ENCODE measurements at regions not wholly inside any gene's neighbourhood (a gene's known extent, or its start where the extent isn't known, plus 50 kb on each side); places are given as distances from the start of the nearest gene placed in this dataset.
"Not testable (repeated sequence)": the region's sequence is repeated elsewhere in the genome, so short reads cannot be mapped to it uniquely, and the experiment has no call there.

- DNase-seq (ENCODE audit: low read depth, low spot score): no peak
- H3K4me3 ChIP-seq (ENCODE audit: low read length): no peak overlapping the region
Measured at GRCh38 chr5:21623831-21624230, 1229.3 kb downstream of the CDH12 start.

- H3K4me3 ChIP-seq (ENCODE audit: low read length): no peak overlapping the region
- DNase-seq (ENCODE audit: low read depth, low spot score): no peak
Measured at GRCh38 chr5:21615195-21615765, 1237.9 kb downstream of the CDH12 start.

- no peak for DNase-seq (ENCODE audit: low read depth, low spot score)
- H3K4me3 ChIP-seq (ENCODE audit: low read length): no peak overlapping the region
Measured at GRCh38 chr5:21613971-21614488, 1239.1 kb downstream of the CDH12 start.

GRCh38 chr5:21603796-21604195, 1249.3 kb downstream of the CDH12 start:
- no peak for DNase-seq (ENCODE audit: low read depth, low spot score)
- no peak overlapping the region for H3K4me3 ChIP-seq (ENCODE audit: low read length)

GRCh38 chr5:21594566-21594965, 1258.6 kb downstream of the CDH12 start:
- no peak for DNase-seq (ENCODE audit: low read depth, low spot score)
- no peak overlapping the region for H3K4me3 ChIP-seq (ENCODE audit: low read length)

- no peak for DNase-seq (ENCODE audit: low read depth, low spot score)
- H3K4me3 ChIP-seq (ENCODE audit: low read length): no peak overlapping the region
Measured at GRCh38 chr5:21593261-21593660, 1259.9 kb downstream of the CDH12 start.

GRCh38 chr5:21581508-21581907, 1271.6 kb downstream of the CDH12 start:
- no peak for DNase-seq (ENCODE audit: low read depth, low spot score)

GRCh38 chr5:21574961-21575360, 1278.2 kb downstream of the CDH12 start:
- DNase-seq (ENCODE audit: low read depth, low spot score): no peak
- no peak overlapping the region for H3K4me3 ChIP-seq (ENCODE audit: low read length)

More at GRCh38 chr5:21581508-21581907, 1271.6 kb downstream of the CDH12 start:
- H3K4me3 ChIP-seq (ENCODE audit: low read length): no peak overlapping the region

- H3K4me3 ChIP-seq (ENCODE audit: low read length): no peak overlapping the region
- no peak for DNase-seq (ENCODE audit: low read depth, low spot score)
Measured at GRCh38 chr5:21574438-21574837, 1278.7 kb downstream of the CDH12 start.

- no peak overlapping the region for H3K4me3 ChIP-seq (ENCODE audit: low read length)
- DNase-seq (ENCODE audit: low read depth, low spot score): no peak
Measured at GRCh38 chr5:21573416-21574314, 1279.5 kb downstream of the CDH12 start.

GRCh38 chr5:21571196-21571595, 1281.9 kb downstream of the CDH12 start:
- not testable (repeated sequence) for DNase-seq (ENCODE audit: low read depth, low spot score); H3K4me3 ChIP-seq (ENCODE audit: low read length)

GRCh38 chr5:21559109-21559508, 1294.0 kb downstream of the CDH12 start:
- not testable (repeated sequence) for H3K4me3 ChIP-seq (ENCODE audit: low read length); DNase-seq (ENCODE audit: low read depth, low spot score)

- not testable (repeated sequence) for DNase-seq (ENCODE audit: low read depth, low spot score); H3K4me3 ChIP-seq (ENCODE audit: low read length)
Measured at GRCh38 chr5:21552263-21552662, 1300.9 kb downstream of the CDH12 start.

GRCh38 chr5:21550916-21551315, 1302.2 kb downstream of the CDH12 start:
- not testable (repeated sequence) for H3K4me3 ChIP-seq (ENCODE audit: low read length); DNase-seq (ENCODE audit: low read depth, low spot score)

GRCh38 chr5:21547656-21548055, 1305.5 kb downstream of the CDH12 start:
- not testable (repeated sequence) for H3K4me3 ChIP-seq (ENCODE audit: low read length); DNase-seq (ENCODE audit: low read depth, low spot score)

- not testable (repeated sequence) for H3K4me3 ChIP-seq (ENCODE audit: low read length); DNase-seq (ENCODE audit: low read depth, low spot score)
Measured at GRCh38 chr5:21535114-21535513, 1318.0 kb downstream of the CDH12 start.

GRCh38 chr5:21521157-21521556, 1332.0 kb downstream of the CDH12 start:
- not testable (repeated sequence) for DNase-seq (ENCODE audit: low read depth, low spot score); H3K4me3 ChIP-seq (ENCODE audit: low read length)

- not testable (repeated sequence) for H3K4me3 ChIP-seq (ENCODE audit: low read length); DNase-seq (ENCODE audit: low read depth, low spot score)
Measured at GRCh38 chr5:21496926-21497325, 1356.2 kb downstream of the CDH12 start.

- DNase-seq (ENCODE audit: low read depth, low spot score); H3K4me3 ChIP-seq (ENCODE audit: low read length): not testable (repeated sequence)
Measured at GRCh38 chr5:21496056-21496455, 1357.1 kb downstream of the CDH12 start.

- H3K4me3 ChIP-seq (ENCODE audit: low read length); DNase-seq (ENCODE audit: low read depth, low spot score): not testable (repeated sequence)
Measured at GRCh38 chr5:21495235-21495634, 1357.9 kb downstream of the CDH12 start.

Data from Jurkat, Clone E6-1 (cell line).